IMR-90 (cell line): ENCODE measurements at regions not wholly inside any gene's neighbourhood (a gene's known extent, or its start where the extent isn't known, plus 50 kb on each side); places are given as distances from the start of the nearest gene placed in this dataset.

Experiments used
- ATAC-seq: fragments of 200-7000 bp; cut with Tn5 transposase; 2 replicates; pipeline ENCODE4 v1.9.1; 2020; ENCODE audit warnings: low read depth, mild to moderate bottlenecking, moderate library complexity
- BruUV-seq: library from RNA; stranded (reverse); fragments of 400-500 nt; replicated peaks from 2 replicates; lab custom pipeline; 2021; lab: Mats Ljungman, UMichigan
- CTCF ChIA-PET: fragments of 300-600 bp; formaldehyde crosslinking; extraction: SDS; loops from one replicate; lab custom pipeline; 2021; ENCODE audit warnings: antibody characterized with exemption; lab: Yijun Ruan, JAX
- POLR2A ChIA-PET: fragments of 300-600 bp; sonication (Branson Sonifier 250); formaldehyde crosslinking; loops from one replicate; lab custom pipeline; 2022; ENCODE audit warnings: antibody characterized with exemption; ENCODE audit not compliant: unreplicated experiment; lab: Charles Lee
- DNase-seq: peaks from one replicate; pipeline ENCODE4 v3.0.0; 2013
- H2AFZ ChIP-seq: replicated peaks from 2 replicates; pipeline ENCODE3; 2013; ENCODE audit warnings: low read length, mild to moderate bottlenecking; ENCODE audit not compliant: poor library complexity
- H2AK5ac ChIP-seq: 2 replicates; pipeline ENCODE4 v1.6.1; 2013; ENCODE audit warnings: low read depth, low read length, inconsistent platforms
- H2AK9ac ChIP-seq: replicated peaks from 2 replicates; pipeline ENCODE3; 2013; ENCODE audit warnings: mild to moderate bottlenecking, low read depth, low read length, moderate library complexity; ENCODE audit not compliant: poor library complexity
- H2BK120ac ChIP-seq: 2 replicates; pipeline ENCODE4 v1.6.1; 2013; ENCODE audit warnings: low read depth, low read length, inconsistent platforms
- H2BK15ac ChIP-seq: 3 replicates; pipeline ENCODE4 v1.6.1; 2013; ENCODE audit warnings: low read depth, low read length, inconsistent platforms
- H2BK20ac ChIP-seq: 2 replicates; pipeline ENCODE4 v1.6.1; 2013; ENCODE audit warnings: low read depth, mild to moderate bottlenecking, inconsistent platforms, low read length, moderate library complexity
- H2BK5ac ChIP-seq: 2 replicates; pipeline ENCODE4 v1.6.1; 2013; ENCODE audit warnings: mild to moderate bottlenecking, low read depth, low read length, inconsistent platforms; ENCODE audit not compliant: poor library complexity, severe bottlenecking
- H3K14ac ChIP-seq: replicated peaks from 2 replicates; pipeline ENCODE4 v1.6.1; 2013; ENCODE audit warnings: low read depth, low read length, inconsistent platforms
- H3K18ac ChIP-seq: 2 replicates; pipeline ENCODE4 v1.6.1; 2013; ENCODE audit warnings: low read depth, low read length, control low read depth
- H3K23ac ChIP-seq: 2 replicates; pipeline ENCODE4 v1.6.1; 2013; ENCODE audit warnings: low read depth, low read length, inconsistent platforms
- H3K27ac ChIP-seq: 2 replicates; pipeline ENCODE4 v1.5.1; 2013; ENCODE audit warnings: mild to moderate bottlenecking, control low read depth, low read length; ENCODE audit not compliant: insufficient read depth
- H3K27me3 ChIP-seq: 2 replicates; pipeline ENCODE4 v1.6.1; 2013; ENCODE audit warnings: low read length; ENCODE audit not compliant: control insufficient read depth, insufficient read depth
- H3K36me3 ChIP-seq: 2 replicates; pipeline ENCODE4 v1.6.1; 2013; ENCODE audit warnings: low read length, mixed read lengths; ENCODE audit not compliant: control insufficient read depth, insufficient read depth
- H3K4ac ChIP-seq: 2 replicates; pipeline ENCODE4 v1.6.1; 2013; ENCODE audit warnings: low read depth, low read length, inconsistent platforms
- H3K4me1 ChIP-seq: 2 replicates; pipeline ENCODE4 v1.6.1; 2013; ENCODE audit warnings: low read length, mixed read lengths; ENCODE audit not compliant: control insufficient read depth, insufficient read depth
- H3K4me2 ChIP-seq: 2 replicates; pipeline ENCODE4 v1.6.1; 2013; ENCODE audit warnings: low read depth, mild to moderate bottlenecking, control low read depth, low read length, moderate library complexity
- H3K4me3 ChIP-seq: 2 replicates; pipeline ENCODE4 v1.5.1; 2013; ENCODE audit warnings: low read depth, mild to moderate bottlenecking, control low read depth, low read length, moderate library complexity; ENCODE audit not compliant: insufficient read depth
- H3K56ac ChIP-seq: 2 replicates; pipeline ENCODE4 v1.6.1; 2013; ENCODE audit warnings: low read length, inconsistent platforms; ENCODE audit not compliant: insufficient read depth; ENCODE audit errors: extremely low read depth
- H3K79me1 ChIP-seq, 2 experiments: 2 replicates each; pipeline ENCODE4 v1.6.1; 2013; ENCODE audit warnings: low read length in 2 of 2, inconsistent platforms in 1 of 2, low read depth in 1 of 2
- H3K9ac ChIP-seq: 2 replicates; pipeline ENCODE4 v1.6.1; 2013; ENCODE audit warnings: low read depth, low read length, control low read depth
- H3K9me1 ChIP-seq: 2 replicates; pipeline ENCODE4 v1.6.1; 2013; ENCODE audit warnings: low read length, inconsistent platforms; ENCODE audit not compliant: insufficient read depth
- H3K9me3 ChIP-seq: 2 replicates; pipeline ENCODE4 v1.6.1; 2013; ENCODE audit warnings: low read length; ENCODE audit not compliant: control insufficient read depth, insufficient read depth
- H4K20me1 ChIP-seq: 2 replicates; pipeline ENCODE4 v1.6.1; 2013; ENCODE audit warnings: low read length, inconsistent platforms; ENCODE audit not compliant: insufficient read depth
- H4K5ac ChIP-seq: 2 replicates; pipeline ENCODE4 v1.6.1; 2013; ENCODE audit warnings: mild to moderate bottlenecking, low read depth, low read length, control low read depth
- H4K8ac ChIP-seq, 2 experiments: 2 replicates each; pipeline ENCODE4 v1.6.1; 2013; ENCODE audit warnings: low read depth in 2 of 2, low read length in 2 of 2, control low read depth in 1 of 2, inconsistent platforms in 1 of 2
- H4K91ac ChIP-seq: 2 replicates; pipeline ENCODE4 v1.6.1; 2013; ENCODE audit warnings: low read depth, low read length, inconsistent platforms; ENCODE audit not compliant: insufficient read depth
- NFE2L2 ChIP-seq: fragments of 150-350 bp; IDR thresholded peaks from 2 replicates; pipeline ENCODE4 v1.6.1; 2016; ENCODE audit warnings: low read depth, mild to moderate bottlenecking, low read length
- WGBS, 2 experiments: methylation state at CpG; one replicate each; pipeline versions ENCODE4 v1.1.5 to v1.1.7; 2013; ENCODE audit warnings: missing lambda C conversion rate in 2 of 2; ENCODE audit not compliant: insufficient read length in 1 of 2; ENCODE audit errors: extremely low coverage in 2 of 2; 5-methylcytosine and 5-hydroxymethylcytosine counted together
- dilution Hi-C: fragments of 300-500 bp; cut with HindIII; formaldehyde crosslinking; loops from one replicate; pipeline ENCODE4 v1.14.3; 2018; ENCODE audit warnings: low sequenced_read_pairs; ENCODE audit not compliant: unreplicated experiment
- in situ Hi-C: fragments of 300-500 bp; cut with MboI; formaldehyde crosslinking; loops from 3 replicates; pipeline ENCODE4 v1.14.3; 2019; ENCODE audit warnings: low sequenced_read_pairs, inconsistent platforms, mixed read lengths
- intact Hi-C: fragments of 100-400 bp; cut with micrococcal nuclease; formaldehyde crosslinking; loops from 2 replicates; pipeline ENCODE4 v1.10.0; 2022

GRCh38 chr2:235151152-235151551 lies 199.3 kb downstream of the SH3BP4 start:
- ChIA-PET CTCF (no interaction called here), POLR2A (no interaction called here)
- no TSS peak for BruUV-seq

More at GRCh38 chr2:235151152-235151551, 199.3 kb downstream of the SH3BP4 start:
- H2AK9ac ChIP-seq = no peak overlapping the region
- no peaks in the 10 kb centered on the region for H3K79me1 ChIP-seq
- no peak overlapping the region for H3K56ac ChIP-seq
- H3K9ac ChIP-seq = no peak overlapping the region
- H3K4me2 ChIP-seq = no peak overlapping the region
- no peaks in the 10 kb centered on the region for H4K20me1 ChIP-seq
- H4K91ac ChIP-seq = no peak overlapping the region
- DNase-seq (no peak), ATAC-seq (no peak)
- no peak for TF ChIP-seq NFE2L2
- no peak overlapping the region for H3K18ac ChIP-seq
- in situ Hi-C loops = no loop called here
- 67% methylated on average over 1 of the region's 2 CpGs; no CpG with 5 or more reads in 1 of the 2 experiments for WGBS, 2 experiments
- no peaks in the 10 kb centered on the region for H3K9me3 ChIP-seq
- no peak overlapping the region for H2BK15ac ChIP-seq
- H4K5ac ChIP-seq = no peak overlapping the region
- no peaks in the 10 kb centered on the region for H3K9me1 ChIP-seq
- H3K14ac ChIP-seq = no peak overlapping the region
- intact Hi-C loops = no loop called here
- no peak overlapping the region for H3K27ac ChIP-seq
- H3K4me1 ChIP-seq = no peaks in the 10 kb centered on the region
- no peak overlapping the region for H2AFZ ChIP-seq
- H3K36me3 ChIP-seq = no peaks in the 10 kb centered on the region
- H2BK5ac ChIP-seq = no peak overlapping the region
- dilution Hi-C loops = no loop called here
- no peak overlapping the region for H3K4me3 ChIP-seq
- no peak overlapping the region for H4K8ac ChIP-seq
- no peak overlapping the region for H2AK5ac ChIP-seq
- peaks cover 58% of the 10 kb centered on the region for H3K27me3 ChIP-seq
- H2BK120ac ChIP-seq = no peak overlapping the region
- no peak overlapping the region for H3K4ac ChIP-seq
- no peak overlapping the region for H3K23ac ChIP-seq
- H2BK20ac ChIP-seq = no peak overlapping the region
